A549 (cell line): ENCODE measurements at regions not wholly inside any gene's neighbourhood (a gene's known extent, or its start where the extent isn't known, plus 50 kb on each side); places are given as distances from the start of the nearest gene placed in this dataset.

Source experiments
- ATAC-seq, 2 experiments: fragments of 200-7000 bp in 1 of 2; fragments of >200 bp in 1 of 2; cut with Nextera tagmentation in 1 of 2; cut with Tn5 transposase in 1 of 2; 3 replicates each; pipeline versions ENCODE4 v1.8.0 to v1.9.1; 2018 to 2020; ENCODE audit warnings: mild to moderate bottlenecking in 1 of 2, moderate library complexity in 1 of 2
- CTCF ChIA-PET: fragments of 300-600 bp; sonication (Branson Sonifier 250); formaldehyde crosslinking; extraction: SDS; loops from one replicate; lab custom pipeline; 2021; ENCODE audit warnings: antibody characterized with exemption, inconsistent platforms; lab: Yijun Ruan, JAX
- POLR2A ChIA-PET: fragments of 350-600 bp; formaldehyde crosslinking; extraction: SDS; loops from one replicate; lab custom pipeline; 2021; ENCODE audit warnings: antibody characterized with exemption, inconsistent platforms; lab: Yijun Ruan, JAX
- DNase-seq, 2 experiments: peaks; one replicate each; pipeline versions ENCODE4 v3.0.0 to v3.0.0-alpha.2; 2011 to 2016; ENCODE audit warnings: low read depth in 1 of 2, low spot score in 1 of 2
- FAIRE-seq: peaks from 2 replicates; lab custom pipeline; 2011; peaks lifted over from hg19 to GRCh38; lab: Jason Lieb, UNC
- H3K27ac ChIP-seq, 2 experiments: fragments of >200 bp; sonication (Bioruptor Twin); formaldehyde crosslinking; 3 replicates each; pipeline ENCODE4 v1.5.1; 2016 to 2017
- H3K4me1 ChIP-seq: fragments of >200 bp; sonication (Bioruptor Twin); formaldehyde crosslinking; 3 replicates; pipeline ENCODE4 v1.6.1; 2016
- H3K4me2 ChIP-seq: fragments of >200 bp; sonication (Bioruptor Twin); formaldehyde crosslinking; 3 replicates; pipeline ENCODE4 v1.6.1; 2016
- H3K4me3 ChIP-seq: fragments of >200 bp; sonication (Bioruptor Twin); formaldehyde crosslinking; 3 replicates; pipeline ENCODE4 v1.5.1; 2016
- H3K9me3 ChIP-seq: fragments of >200 bp; sonication (Bioruptor Twin); formaldehyde crosslinking; 3 replicates; pipeline ENCODE4 v1.6.1; 2016
- BHLHE40 ChIP-seq: IDR thresholded peaks from 2 replicates; pipeline ENCODE4 v1.6.1; 2012; ENCODE audit warnings: low read depth, low read length, inconsistent platforms
- CEBPB ChIP-seq, 2 experiments: fragments of >200 bp in 1 of 2; sonication (Bioruptor Twin) in 1 of 2; formaldehyde crosslinking in 1 of 2; IDR thresholded peaks; 2 replicates each; pipeline ENCODE4 v1.6.1; 2012 to 2016
- CHD4 ChIP-seq: fragments of 200-600 bp; sonication (generic); IDR thresholded peaks from 2 replicates; pipeline ENCODE4 v1.6.1; 2016; ENCODE audit warnings: antibody characterized with exemption, mild to moderate bottlenecking, borderline replicate concordance
- ESRRA ChIP-seq: fragments of 150-350 bp; IDR thresholded peaks from 2 replicates; pipeline ENCODE4 v1.6.1; 2014; ENCODE audit warnings: mild to moderate bottlenecking, low read length, borderline replicate concordance
- FOSB ChIP-seq: fragments of 250-450 bp; sonication (Bioruptor Pico); IDR thresholded peaks from 2 replicates; pipeline ENCODE4 v1.5.0; 2020; ENCODE audit warnings: mild to moderate bottlenecking, moderate library complexity
- FOXS1 ChIP-seq: fragments of 250-450 bp; sonication (Bioruptor Pico); IDR thresholded peaks from 2 replicates; pipeline ENCODE4 v1.5.0; 2020; ENCODE audit warnings: mild to moderate bottlenecking, moderate library complexity
- GATA3 ChIP-seq: IDR thresholded peaks from 2 replicates; pipeline ENCODE4 v1.6.1; 2012; ENCODE audit warnings: borderline replicate concordance
- HMGXB4 ChIP-seq: fragments of 250-450 bp; sonication (Bioruptor Pico); IDR thresholded peaks from 2 replicates; pipeline ENCODE4 v1.5.0; 2021; ENCODE audit warnings: mild to moderate bottlenecking, moderate library complexity, borderline replicate concordance
- HOXB13 ChIP-seq: fragments of 250-450 bp; sonication (Bioruptor Pico); IDR thresholded peaks from 2 replicates; pipeline ENCODE4 v1.5.0; 2020; ENCODE audit warnings: low read depth, mild to moderate bottlenecking, moderate library complexity
- HOXB5 ChIP-seq: fragments of 250-450 bp; sonication (Bioruptor Pico); IDR thresholded peaks from 2 replicates; pipeline ENCODE4 v1.5.0; 2020; ENCODE audit warnings: mild to moderate bottlenecking, moderate library complexity
- JUN ChIP-seq, 2 experiments: fragments of >200 bp; sonication (Bioruptor Twin); formaldehyde crosslinking; IDR thresholded peaks; 2 replicates in 1 of 2; 3 replicates in 1 of 2; pipeline ENCODE4 v1.6.1; 2016 to 2017
- KDM1A ChIP-seq: fragments of 200-600 bp; sonication (generic); IDR thresholded peaks from 2 replicates; pipeline ENCODE4 v1.6.1; 2016; ENCODE audit warnings: low read depth, mild to moderate bottlenecking
- KDM5A ChIP-seq: fragments of 200-600 bp; sonication (generic); IDR thresholded peaks from 2 replicates; pipeline ENCODE4 v1.6.1; 2016; ENCODE audit warnings: antibody characterized with exemption, mild to moderate bottlenecking
- NPAS2 ChIP-seq: fragments of 250-450 bp; sonication (Bioruptor Pico); IDR thresholded peaks from 2 replicates; pipeline ENCODE4 v1.8.0; 2022; ENCODE audit warnings: mild to moderate bottlenecking, moderate library complexity, borderline replicate concordance
- NR3C1 ChIP-seq: fragments of >200 bp; sonication (Bioruptor Twin); formaldehyde crosslinking; IDR thresholded peaks from 3 replicates; pipeline ENCODE4 v1.6.1; 2017
- PBX3 ChIP-seq: IDR thresholded peaks from 2 replicates; pipeline ENCODE4 v1.6.1; 2012
- PHF8 ChIP-seq: fragments of 200-600 bp; sonication (generic); IDR thresholded peaks from 2 replicates; pipeline ENCODE4 v1.6.1; 2016; ENCODE audit warnings: low read depth, mild to moderate bottlenecking, antibody characterized with exemption, moderate library complexity, borderline replicate concordance
- POLR2A ChIP-seq: IDR thresholded peaks from 2 replicates; pipeline ENCODE4 v1.6.1; 2012; ENCODE audit warnings: mild to moderate bottlenecking, low read length
- POLR2AphosphoS2 ChIP-seq: conservative IDR thresholded peaks from 2 replicates; pipeline ENCODE4 v1.6.1; 2012; ENCODE audit warnings: low read length, improper control_type of control experiment, inconsistent platforms
- RAD21 ChIP-seq, 2 experiments: fragments of >200 bp in 1 of 2; sonication (Bioruptor Twin) in 1 of 2; formaldehyde crosslinking in 1 of 2; IDR thresholded peaks in 1 of 2; conservative IDR thresholded peaks in 1 of 2; 2 replicates in 1 of 2; 3 replicates in 1 of 2; pipeline ENCODE4 v1.6.1; 2012 to 2018; ENCODE audit warnings: inconsistent platforms in 1 of 2
- RCOR1 ChIP-seq: fragments of 150-350 bp; IDR thresholded peaks from 2 replicates; pipeline ENCODE4 v1.6.1; 2014; ENCODE audit warnings: antibody characterized with exemption, low read length, low read depth
- RFX5 ChIP-seq: fragments of 450-650 bp; IDR thresholded peaks from 2 replicates; pipeline ENCODE4 v1.7.1; 2014; ENCODE audit warnings: antibody characterized with exemption, mild to moderate bottlenecking, moderate library complexity
- TP53 ChIP-seq: fragments of 250-450 bp; sonication (Bioruptor Pico); IDR thresholded peaks from 2 replicates; pipeline ENCODE4 v1.5.0; 2021; ENCODE audit warnings: mild to moderate bottlenecking, moderate library complexity
- USF2 ChIP-seq: fragments of 450-650 bp; IDR thresholded peaks from 2 replicates; pipeline ENCODE4 v1.6.1; 2014; ENCODE audit warnings: antibody characterized with exemption
- ZC3H11A ChIP-seq: fragments of 450-650 bp; IDR thresholded peaks from 2 replicates; pipeline ENCODE4 v1.6.1; 2014; ENCODE audit warnings: antibody characterized with exemption, mild to moderate bottlenecking
- whole genome bisulfite sequencing: methylation state at CpG from one replicate; pipeline ENCODE4 v1.1.6; 2017; ENCODE audit errors: missing lambda C conversion rate; 5-methylcytosine and 5-hydroxymethylcytosine counted together

- POLR2A ChIA-PET, result no interaction called here
- H3K4me2 ChIP-seq, result no peak overlapping the region
- ATAC-seq, result no peak
Observed at GRCh38 chrX:35285289-35285962, 342.8 kb downstream of the FAM47B start.

GRCh38 chrX:35288657-35289056 is 346.1 kb downstream of the FAM47B start:
- ATAC-seq (no peak), DNase-seq (no peak), FAIRE-seq (no peak)
- Histone ChIP-seq H3K4me1 (no peaks in the 10 kb centered on the region), H3K4me2 (no peak overlapping the region), H3K4me3 (no peak overlapping the region), H3K27ac (no peak overlapping the region), H3K9me3 (no peaks in the 10 kb centered on the region)
- ChIA-PET POLR2A (no interaction called here), CTCF (no interaction called here)
- TF ChIP-seq USF2 (no peak), RFX5 (no peak), RAD21 (conservative IDR thresholded peaks at IDR 0.05 in 1 of 2, IDR thresholded peaks at IDR 0.05 in 1 of 2) (no peak), FOSB (CRISPR knock-in tag) (no peak), FOXS1 (CRISPR knock-in tag) (no peak), RCOR1 (no peak), TP53 (CRISPR knock-in tag) (no peak), CHD4 (no peak), ZC3H11A (no peak), HMGXB4 (CRISPR knock-in tag) (no peak), KDM5A (no peak), ESRRA (no peak), NPAS2 (CRISPR knock-in tag) (no peak), BHLHE40 (no peak), CEBPB (IDR thresholded peaks at IDR 0.05) (no peak), JUN (IDR thresholded peaks at IDR 0.05) (no peak)
- WGBS, result 0% methylated on average over 1 of the region's 1 CpG

More at GRCh38 chrX:35285289-35285962, 342.8 kb downstream of the FAM47B start:
- Histone ChIP-seq H3K4me1 (no peaks in the 10 kb centered on the region), H3K4me3 (no peak overlapping the region), H3K27ac (no peak overlapping the region), H3K9me3 (no peaks in the 10 kb centered on the region)
- WGBS, result 17% methylated on average over 4 of the region's 9 CpGs
- CTCF ChIA-PET, result no interaction called here
- no peak for DNase-seq
- no peak for TF ChIP-seq GATA3
- TF ChIP-seq JUN (IDR thresholded peaks at IDR 0.05), result no peak
- TF ChIP-seq FOXS1 (CRISPR knock-in tag), result no peak
- no peak for TF ChIP-seq HOXB13 (CRISPR knock-in tag)
- TF ChIP-seq USF2, result no peak
- TF ChIP-seq PBX3, result no peak
- TF ChIP-seq PHF8, result no peak
- no peak for TF ChIP-seq POLR2A
- TF ChIP-seq NR3C1, result no peak
- no peak for TF ChIP-seq ESRRA
- TF ChIP-seq POLR2AphosphoS2, result no peak
- no peak for TF ChIP-seq HOXB5 (CRISPR knock-in tag)
- TF ChIP-seq RFX5, result no peak
- no peak for TF ChIP-seq KDM1A
- no peak for TF ChIP-seq ZC3H11A
- no peak for FAIRE-seq
